ENCODE measurements at regions not wholly inside any gene's neighbourhood (a gene's known extent, or its start where the extent isn't known, plus 50 kb on each side); places are given as distances from the start of the nearest gene placed in this dataset.

- DNase-seq (ENCODE audit: low read depth in 2 of 2, low spot score in 1 of 2) = no peak
These were observed 309.8 kb downstream of the KLF5 start for GRCh38 chr13:73368608-73369007.

GRCh38 chr13:73367886-73368285 lies 309.1 kb downstream of the KLF5 start:
- DNase-seq (ENCODE audit: low read depth in 2 of 2, low spot score in 1 of 2) = no peak

DNA sequence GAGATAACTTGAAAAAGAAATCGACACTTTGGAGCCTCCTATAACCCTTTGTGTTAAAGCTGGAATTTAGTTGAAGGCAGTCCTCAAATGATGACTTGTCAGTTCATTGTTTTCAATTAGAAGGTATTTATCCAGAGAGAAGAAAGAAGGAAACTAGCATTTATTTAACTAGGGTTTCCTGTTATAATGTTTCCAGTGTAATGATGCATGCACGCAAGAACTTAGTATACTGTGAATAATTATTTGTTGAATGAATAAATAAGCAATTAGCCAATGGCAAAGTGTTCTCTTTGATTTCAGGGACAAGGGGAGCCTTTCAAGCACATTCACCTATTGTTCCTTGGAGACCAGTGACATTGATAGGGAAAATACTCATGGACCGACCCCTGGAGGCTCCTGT lies 307.4 kb downstream of the KLF5 start:
- no peak for DNase-seq (ENCODE audit: low read depth in 2 of 2, low spot score in 1 of 2)

GRCh38 chr13:73365681-73366080 lies 306.9 kb downstream of the KLF5 start:
- no peak for DNase-seq (ENCODE audit: low read depth in 2 of 2, low spot score in 1 of 2)

DNA sequence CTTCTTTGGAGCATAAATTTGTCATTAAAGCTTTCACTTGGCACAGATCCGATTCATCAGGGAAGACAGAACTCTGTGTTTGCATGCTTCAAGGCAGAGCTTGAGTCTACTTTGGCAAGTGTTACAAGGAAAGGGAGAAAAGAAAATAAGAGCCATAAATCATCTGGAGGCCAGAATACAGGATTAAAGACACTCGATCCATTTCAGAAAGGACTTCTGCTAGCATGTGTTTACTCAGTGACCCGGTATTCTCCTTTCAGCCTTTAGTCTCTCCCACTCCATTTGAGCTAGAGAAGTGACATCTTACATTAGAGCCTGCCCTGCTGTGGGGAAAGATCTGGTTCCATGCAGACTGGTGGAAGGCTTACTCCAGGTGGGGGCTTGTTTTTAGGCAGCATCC lies 306.4 kb downstream of the KLF5 start:
- no peak for DNase-seq (ENCODE audit: low read depth in 2 of 2, low spot score in 1 of 2)

GRCh38 chr13:73364736-73365135 lies 305.9 kb downstream of the KLF5 start:
- DNase-seq (ENCODE audit: low read depth in 2 of 2, low spot score in 1 of 2) = no peak

DNA sequence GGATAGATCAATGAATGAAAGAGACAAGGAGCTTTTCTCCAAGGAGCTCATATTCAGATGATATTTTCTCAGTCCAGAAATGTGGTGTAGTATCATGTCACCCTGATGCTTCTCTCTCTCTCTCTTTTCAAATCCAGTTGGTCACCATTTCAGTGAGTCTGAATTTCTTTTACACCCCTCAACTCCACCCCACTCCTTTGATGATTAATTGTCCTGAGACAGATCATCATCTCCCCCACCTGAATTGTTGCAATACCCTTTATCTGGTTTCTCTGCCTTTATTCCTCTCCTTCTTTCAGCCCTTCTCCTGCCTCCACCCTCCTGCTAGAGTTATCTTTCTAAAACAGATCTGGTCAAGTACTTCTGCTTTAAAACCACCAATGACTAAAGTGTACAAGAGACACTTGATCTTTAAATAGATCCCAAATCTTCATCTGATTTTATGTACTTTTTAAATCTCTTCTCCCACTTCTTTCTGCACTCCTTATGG lies 299.8 kb downstream of the KLF5 start:
- DNase-seq (ENCODE audit: low read depth in 2 of 2, low spot score in 1 of 2) = no peak

DNA sequence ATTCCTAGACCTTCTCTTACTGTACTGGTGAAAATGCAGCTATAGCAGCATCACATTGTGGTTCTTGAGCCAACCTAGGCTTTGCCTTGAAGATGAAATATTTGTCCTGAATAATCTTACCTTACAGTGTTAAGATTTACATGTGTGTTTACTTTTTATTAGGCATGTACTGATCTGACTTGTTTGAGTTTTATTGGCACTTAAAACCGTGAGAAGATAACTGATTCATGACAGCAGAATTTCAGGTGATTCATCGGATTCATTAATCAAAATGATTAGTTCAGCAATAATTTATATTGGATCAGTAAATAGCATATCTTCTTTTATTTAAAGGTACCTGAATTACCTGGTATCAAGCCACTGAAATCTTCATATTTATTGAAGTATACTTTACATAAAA lies 296.3 kb downstream of the KLF5 start:
- DNase-seq (ENCODE audit: low read depth in 2 of 2, low spot score in 1 of 2) = no peak

DNA sequence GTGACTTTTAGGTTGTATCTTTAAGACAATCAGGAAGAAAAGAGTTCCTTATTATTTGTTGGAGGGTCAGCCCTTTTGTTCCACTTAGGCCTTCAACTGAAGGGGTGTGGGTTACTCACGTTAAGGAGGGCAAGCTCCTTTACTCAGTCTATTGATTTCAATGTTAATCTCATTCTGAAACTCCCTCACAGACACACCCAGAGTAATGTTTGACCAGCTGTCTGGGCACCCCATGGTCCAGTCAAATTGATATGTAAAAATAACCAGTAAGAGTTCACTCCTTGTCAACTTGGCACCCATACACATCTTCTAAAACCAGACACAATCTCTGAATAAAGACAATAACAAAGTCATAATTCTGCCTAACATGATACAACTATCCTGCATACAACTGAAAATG lies 292.9 kb downstream of the KLF5 start:
- DNase-seq (ENCODE audit: low read depth in 2 of 2, low spot score in 1 of 2) = no peak

GRCh38 chr13:73341748-73342147 lies 282.9 kb downstream of the KLF5 start:
- no peak for DNase-seq (ENCODE audit: low read depth in 2 of 2, low spot score in 1 of 2)

DNA sequence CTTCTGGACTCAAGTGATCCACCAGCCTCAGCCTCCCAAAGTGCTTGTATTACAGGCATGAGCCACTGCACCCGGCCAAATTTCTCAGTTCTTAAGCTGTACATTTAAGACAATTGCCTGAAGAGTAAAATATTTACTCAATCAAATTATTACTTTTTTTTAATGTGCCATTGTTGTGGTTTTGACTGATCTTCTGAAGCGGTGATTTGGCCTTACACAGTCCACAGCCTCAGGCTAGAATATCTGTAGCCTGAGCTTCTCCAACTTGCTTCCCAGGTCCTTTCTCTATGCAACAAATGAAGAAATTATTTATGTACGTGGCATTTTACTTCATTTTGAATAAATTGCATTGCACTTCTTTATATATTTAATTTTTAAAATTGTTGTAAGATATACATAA lies 281.3 kb downstream of the KLF5 start:
- no peak for DNase-seq (ENCODE audit: low read depth in 2 of 2, low spot score in 1 of 2)

DNA sequence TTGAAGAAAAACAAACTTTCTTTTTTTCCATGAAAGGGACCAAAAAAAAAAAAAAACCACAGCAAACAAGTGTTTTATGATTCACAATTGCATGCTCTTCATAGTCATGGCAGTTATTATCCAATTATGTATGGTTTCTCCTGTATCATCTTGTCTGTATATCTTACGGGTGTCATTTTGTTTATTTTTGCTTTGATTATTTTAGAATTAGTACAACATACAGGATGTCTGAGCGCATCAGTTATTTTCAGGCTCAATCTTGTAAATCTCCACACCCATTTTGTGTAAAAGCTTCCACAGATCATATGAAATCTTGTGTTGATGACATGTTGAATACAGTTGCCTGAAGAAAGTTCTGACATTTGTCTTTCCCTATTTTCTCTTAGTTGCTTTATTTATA lies 280.3 kb downstream of the KLF5 start:
- no peak for DNase-seq (ENCODE audit: low read depth in 2 of 2, low spot score in 1 of 2)

GRCh38 chr13:73338389-73338788 lies 279.6 kb downstream of the KLF5 start:
- no peak for DNase-seq (ENCODE audit: low read depth in 2 of 2, low spot score in 1 of 2)

DNA sequence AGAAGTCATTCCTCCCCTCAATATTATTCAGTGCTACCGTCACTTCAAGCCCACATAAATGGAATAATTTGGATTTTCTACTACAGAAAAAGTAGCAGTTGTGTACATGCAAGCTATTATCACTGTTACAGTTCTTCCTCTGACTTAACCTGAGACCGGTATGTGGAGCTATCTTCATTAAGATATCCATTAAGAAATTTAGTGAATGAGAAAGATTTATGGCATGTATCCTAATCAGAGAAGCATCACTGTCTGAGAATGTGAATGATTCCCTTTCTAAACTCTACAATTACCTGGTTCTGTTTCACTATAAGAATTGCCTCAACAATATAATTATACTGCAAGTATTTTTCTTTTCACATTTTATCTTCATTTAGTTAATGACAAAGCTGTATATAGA lies 278.7 kb downstream of the KLF5 start:
- DNase-seq (ENCODE audit: low read depth in 2 of 2, low spot score in 1 of 2) = no peak

DNA sequence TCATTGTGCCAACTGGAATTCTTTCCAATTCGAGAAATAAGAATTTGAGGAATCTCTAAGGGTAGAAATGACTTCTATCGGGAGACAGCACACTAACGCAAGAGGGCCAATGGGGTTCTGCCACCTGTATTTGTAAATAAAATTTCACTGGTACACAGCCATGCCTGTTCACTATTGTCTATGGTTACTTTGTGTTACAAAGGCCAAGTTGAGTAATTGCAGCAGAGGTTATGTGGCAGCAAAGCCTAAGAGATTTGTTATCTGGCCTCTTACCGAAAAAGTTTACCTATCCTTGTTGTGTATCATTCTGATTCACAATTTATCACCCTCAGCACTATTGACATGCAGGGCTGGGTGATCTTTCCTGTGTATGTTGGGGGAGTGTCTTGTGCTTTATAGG lies 278.0 kb downstream of the KLF5 start:
- DNase-seq (ENCODE audit: low read depth in 2 of 2, low spot score in 1 of 2) = no peak

DNA sequence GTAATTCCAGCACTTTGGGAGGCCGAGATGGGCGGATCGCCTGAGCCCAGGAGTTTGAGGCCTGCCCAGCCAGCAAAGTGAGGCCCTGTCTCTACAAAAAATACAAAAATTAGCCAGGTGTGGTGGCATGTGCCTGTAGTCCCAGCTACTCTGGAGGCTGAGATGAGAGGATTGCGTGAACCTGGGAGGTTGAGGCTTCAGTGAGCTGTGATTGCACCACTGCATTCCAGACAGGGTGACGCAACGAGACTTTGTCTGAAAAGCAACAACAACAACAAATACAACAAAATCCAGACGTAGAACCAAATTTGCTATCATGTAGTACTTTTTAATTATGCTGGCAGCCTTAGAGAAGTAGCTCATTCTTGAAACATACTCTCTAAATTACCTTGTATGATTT lies 277.1 kb downstream of the KLF5 start:
- DNase-seq (ENCODE audit: low read depth in 2 of 2, low spot score in 1 of 2) = no peak

DNA sequence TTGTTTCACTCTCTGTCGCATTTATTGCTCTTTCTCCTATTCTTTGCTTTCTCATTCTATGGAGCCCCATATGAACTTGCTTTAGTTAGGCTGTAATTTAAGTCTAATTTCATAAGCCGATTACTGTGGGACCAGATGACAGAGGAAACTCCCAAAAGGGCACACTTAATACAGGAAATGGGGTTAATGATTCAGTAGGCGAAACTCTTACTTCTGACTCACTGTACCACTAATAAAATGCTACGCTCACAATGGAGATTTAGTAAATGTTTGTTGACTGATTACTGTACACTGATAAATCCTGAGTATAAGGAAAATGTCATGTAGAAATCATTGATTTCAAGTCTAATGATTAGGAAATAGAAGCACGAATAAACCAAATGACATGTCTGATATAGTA lies 276.4 kb downstream of the KLF5 start:
- DNase-seq (ENCODE audit: low read depth in 2 of 2, low spot score in 1 of 2) = no peak

DNA sequence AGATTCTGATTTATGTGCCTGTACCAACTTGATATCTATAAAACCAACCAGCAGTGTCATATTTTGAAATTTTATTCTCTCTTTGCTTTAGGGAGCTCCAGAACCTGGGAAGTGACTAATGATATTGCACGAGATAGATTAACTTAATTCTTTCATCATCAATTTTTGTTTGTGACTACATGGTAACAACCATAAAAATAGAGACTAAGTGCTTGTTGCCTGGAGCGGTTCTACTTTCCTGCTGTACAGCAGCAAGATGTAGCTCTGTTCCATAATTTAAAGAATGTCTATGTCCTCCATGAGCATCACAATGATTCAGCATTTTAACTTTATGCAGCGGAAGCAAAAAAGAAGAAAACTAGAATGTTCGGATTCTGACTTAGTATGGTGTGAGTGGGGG lies 275.6 kb downstream of the KLF5 start:
- DNase-seq (ENCODE audit: low read depth in 2 of 2, low spot score in 1 of 2) = no peak

DNA sequence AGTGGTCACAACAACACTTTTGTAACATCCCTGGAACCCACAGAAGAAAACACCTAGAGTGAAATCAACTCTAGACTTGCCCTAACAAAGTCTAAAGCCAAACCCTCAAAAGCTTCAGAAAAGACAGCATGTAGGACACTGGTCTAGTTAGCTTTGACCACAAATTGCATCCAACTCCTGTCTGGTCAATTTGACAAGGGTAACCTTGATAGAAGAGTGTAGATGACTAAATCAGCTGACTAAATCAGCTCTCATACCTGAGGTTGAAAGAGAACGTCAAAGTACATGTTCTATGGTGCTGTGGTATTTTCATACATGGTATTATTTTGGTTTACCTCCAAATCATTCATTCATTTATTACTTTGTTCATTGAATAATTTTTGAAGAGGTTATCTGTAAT lies 272.8 kb downstream of the KLF5 start:
- DNase-seq (ENCODE audit: low read depth in 2 of 2, low spot score in 1 of 2) = no peak

DNA sequence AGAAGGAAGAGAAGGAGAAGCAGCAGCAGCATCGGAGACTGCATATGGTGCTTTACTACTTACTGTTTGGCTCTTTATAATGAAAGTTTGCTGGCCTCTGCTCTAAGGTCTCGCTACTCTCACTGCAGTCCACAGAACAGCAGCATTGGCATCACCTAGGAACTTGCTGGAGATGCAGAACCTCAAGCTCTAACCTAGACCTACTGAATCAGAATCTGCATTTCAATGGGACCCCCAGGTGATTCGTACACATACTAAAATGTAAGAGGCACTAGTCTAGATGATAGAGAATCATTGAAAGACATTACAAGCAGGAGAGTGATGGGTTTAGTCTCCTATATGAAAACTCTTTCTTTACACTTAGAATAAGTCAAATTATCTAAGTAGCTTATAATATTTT lies 270.6 kb downstream of the KLF5 start:
- no peak for DNase-seq (ENCODE audit: low read depth in 2 of 2, low spot score in 1 of 2)

DNA sequence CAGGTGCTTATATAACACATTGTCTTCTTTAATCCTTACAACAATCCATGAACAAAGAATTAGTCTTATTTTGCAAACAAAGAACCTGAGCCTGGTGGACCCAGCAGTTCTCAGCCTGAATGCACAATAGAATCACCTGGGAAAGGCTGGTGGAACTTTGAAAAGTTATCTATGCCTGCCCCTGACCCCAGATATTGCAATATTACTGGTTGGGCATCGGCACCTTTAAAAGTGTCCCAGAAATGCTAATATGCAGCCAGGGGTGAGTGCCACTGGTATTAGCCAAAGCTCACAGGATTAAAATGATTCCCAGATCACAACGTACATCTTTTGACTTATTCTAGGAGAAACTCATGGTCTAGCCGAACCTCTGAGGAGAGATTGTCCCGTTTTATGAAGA lies 268.8 kb downstream of the KLF5 start:
- DNase-seq (ENCODE audit: low read depth in 2 of 2, low spot score in 1 of 2) = no peak

GRCh38 chr13:73325723-73326558 lies 267.1 kb downstream of the KLF5 start:
- no peak for DNase-seq (ENCODE audit: low read depth in 2 of 2, low spot score in 1 of 2)

All from stimulated activated CD8-positive, alpha-beta memory T cell treated with anti-CD3 and anti-CD28 coated beads, Interleukin-4, amount 100 ng/mL, for 1 hour (primary cell).